K562 (cell line): ENCODE measurements at regions not wholly inside any gene's neighbourhood (a gene's known extent, or its start where the extent isn't known, plus 50 kb on each side); places are given as distances from the start of the nearest gene placed in this dataset.

Experiments
- ATAC-seq: fragments of 200-7000 bp; cut with Tn5 transposase; 3 replicates; pipeline ENCODE4 v1.9.1; 2020; ENCODE audit warnings: moderate library complexity
- BruUV-seq: library from RNA; stranded (reverse); fragments of 400-500 nt; replicated peaks from 2 replicates; lab custom pipeline; 2021; lab: Mats Ljungman, UMichigan
- CTCF ChIA-PET: fragments of 300-600 bp; formaldehyde crosslinking; extraction: SDS; loops from one replicate; lab custom pipeline; 2021; ENCODE audit warnings: low intra/inter-chr PET ratio; lab: Yijun Ruan, JAX
- POLR2A ChIA-PET: fragments of 300-600, 350-650 bp; sonication (Branson Sonifier 250); formaldehyde crosslinking; extraction: SDS; loops from one replicate; lab custom pipeline; 2021; ENCODE audit warnings: antibody characterized with exemption, inconsistent platforms; lab: Yijun Ruan, JAX
- DNase-seq, 4 experiments: peaks; one replicate each; pipeline versions ENCODE4 v3.0.0 to v3.0.0-alpha.2; 2011 to 2018; ENCODE audit warnings: low spot score in 3 of 4, mixed read lengths in 3 of 4; ENCODE audit errors: extremely low read depth in 1 of 4
- FAIRE-seq: peaks from 2 replicates; lab custom pipeline; 2011; peaks lifted over from hg19 to GRCh38; lab: Jason Lieb, UNC
- H2AFZ ChIP-seq: 2 replicates; pipeline ENCODE4 v1.6.0; 2011; ENCODE audit warnings: low read depth, low read length, control low read depth, inconsistent platforms
- H3K27ac ChIP-seq: fragments of 200-600 bp; 3 replicates; pipeline ENCODE4 v1.8.0; 2011; ENCODE audit warnings: low read depth, mild to moderate bottlenecking, control low read depth, inconsistent platforms, low read length, moderate library complexity, mixed read lengths; ENCODE audit errors: extremely low read depth
- H3K27me3 ChIP-seq, 2 experiments: fragments of 300-600 bp in 1 of 2; 2 replicates in 1 of 2; 3 replicates in 1 of 2; pipeline versions ENCODE4 v1.6.0 to v1.8.0; 2011; ENCODE audit warnings: inconsistent platforms in 2 of 2, low read length in 2 of 2, mild to moderate bottlenecking in 1 of 2, mixed read lengths in 1 of 2, moderate library complexity in 1 of 2; ENCODE audit not compliant: control insufficient read depth in 2 of 2, insufficient read depth in 2 of 2
- H3K36me3 ChIP-seq: fragments of 300-600 bp; 3 replicates; pipeline ENCODE4 v1.8.0; 2011; ENCODE audit warnings: mild to moderate bottlenecking, low read length, inconsistent platforms; ENCODE audit not compliant: control insufficient read depth, insufficient read depth
- H3K4me1 ChIP-seq, 2 experiments: fragments of 200-600 bp in 1 of 2; replicated peaks in 1 of 2; 2 replicates in 1 of 2; 3 replicates in 1 of 2; pipeline versions ENCODE4 v1.5.1 to v1.8.0; 2011; ENCODE audit warnings: inconsistent platforms in 2 of 2, low read length in 2 of 2, mild to moderate bottlenecking in 1 of 2, mixed read lengths in 1 of 2, moderate library complexity in 1 of 2; ENCODE audit not compliant: control insufficient read depth in 2 of 2, insufficient read depth in 2 of 2
- H3K4me2 ChIP-seq: 2 replicates; pipeline ENCODE4 v1.6.1; 2011; ENCODE audit warnings: low read length, control low read depth, inconsistent platforms, mixed read lengths; ENCODE audit not compliant: insufficient read depth
- H3K4me3 ChIP-seq: fragments of 200-600 bp; sonication (generic), shearing (Covaris generic); 2 replicates; pipeline ENCODE4 v1.5.1; 2016; ENCODE audit warnings: control low read depth, inconsistent platforms
- H3K79me2 ChIP-seq: fragments of 200-600 bp; 3 replicates; pipeline ENCODE4 v1.8.0; 2011; ENCODE audit warnings: low read length, inconsistent platforms; ENCODE audit not compliant: control insufficient read depth, insufficient read depth
- H3K9ac ChIP-seq, 2 experiments: 2 replicates each; pipeline versions ENCODE4 v1.6.0 to v1.6.1; 2011; ENCODE audit warnings: low read depth in 2 of 2, low read length in 2 of 2, control low read depth in 1 of 2, inconsistent platforms in 1 of 2, mild to moderate bottlenecking in 1 of 2, mixed read lengths in 1 of 2; ENCODE audit not compliant: insufficient read depth in 1 of 2
- H3K9me1 ChIP-seq: one replicate; pipeline ENCODE4 v1.6.0; 2011; ENCODE audit warnings: inconsistent platforms, mild to moderate bottlenecking, low read length, moderate library complexity; ENCODE audit not compliant: control insufficient read depth, insufficient read depth
- H3K9me3 ChIP-seq: replicated peaks from 2 replicates; pipeline ENCODE4 v1.5.1; 2011; ENCODE audit warnings: low read depth, low read length, inconsistent platforms; ENCODE audit not compliant: control insufficient read depth, insufficient read depth
- H4K20me1 ChIP-seq: replicated peaks from 2 replicates; pipeline ENCODE4 v1.6.1; 2011; ENCODE audit warnings: low read length, inconsistent platforms, mixed read lengths; ENCODE audit not compliant: control insufficient read depth, insufficient read depth
- BCL6 ChIP-seq: fragments of 250-450 bp; sonication (Bioruptor Pico); IDR thresholded peaks from 2 replicates; pipeline ENCODE4 v1.4.0; 2020
- GTF2A2 ChIP-seq: IDR thresholded peaks from 2 replicates; pipeline ENCODE4 v1.6.1; 2016; ENCODE audit warnings: mild to moderate bottlenecking, missing genetic modification characterization, missing compliant biosample characterization
- GTF2F1 ChIP-seq: IDR thresholded peaks from 2 replicates; pipeline ENCODE4 v1.6.1; 2011; ENCODE audit warnings: low read depth, low read length, improper control_type of control experiment
- HMBOX1 ChIP-seq: sonication (generic); IDR thresholded peaks from 2 replicates; pipeline ENCODE4 v1.6.1; 2016
- HMG20B ChIP-seq: fragments of 250-450 bp; sonication (Bioruptor Pico); IDR thresholded peaks from 2 replicates; pipeline ENCODE4 v1.5.0; 2021; ENCODE audit warnings: mild to moderate bottlenecking
- RB1 ChIP-seq: fragments of 450-650 bp; IDR thresholded peaks from 2 replicates; pipeline ENCODE4 v1.6.1; 2017; ENCODE audit warnings: low read depth, mild to moderate bottlenecking
- RBFOX2 ChIP-seq: fragments of 200-400 bp; formaldehyde crosslinking; IDR thresholded peaks from 2 replicates; pipeline ENCODE4 v1.6.1; 2017; ENCODE audit warnings: low read depth, mild to moderate bottlenecking, low read length, moderate library complexity
- SIN3A ChIP-seq, 2 experiments: fragments of 150-350 bp in 1 of 2; IDR thresholded peaks; 2 replicates each; pipeline ENCODE4 v1.6.1; 2011 to 2016; ENCODE audit warnings: borderline replicate concordance in 2 of 2, low read depth in 2 of 2, low read length in 2 of 2, mild to moderate bottlenecking in 2 of 2, moderate library complexity in 2 of 2; ENCODE audit not compliant: control insufficient read depth in 1 of 2
- TBP ChIP-seq: optimal IDR thresholded peaks from 2 replicates; pipeline ENCODE3; 2011; ENCODE audit warnings: low read depth, low read length, improper control_type of control experiment
- ZBTB17 ChIP-seq: fragments of 450-650 bp; formaldehyde crosslinking; IDR thresholded peaks from 2 replicates; pipeline ENCODE4 v1.4.0; 2020; ENCODE audit warnings: mild to moderate bottlenecking
- ZFP91 ChIP-seq: sonication (generic); formaldehyde crosslinking; IDR thresholded peaks from 2 replicates; pipeline ENCODE4 v1.8.0; 2022; ENCODE audit warnings: mild to moderate bottlenecking, missing genetic modification reagents
- ZNF282 ChIP-seq: sonication (generic); formaldehyde crosslinking; IDR thresholded peaks from 2 replicates; pipeline ENCODE4 v1.8.1; 2023; ENCODE audit warnings: missing genetic modification reagents
- ZNF445 ChIP-seq: fragments of 250-450 bp; sonication (Bioruptor Pico); IDR thresholded peaks from 2 replicates; pipeline ENCODE4 v1.4.0; 2020; ENCODE audit warnings: low read depth, mild to moderate bottlenecking, moderate library complexity
- WGBS: fragments of 100-300 bp; shearing (Covaris generic); methylation state at CpG from one replicate; pipeline ENCODE4 v1.1.6; 2016; ENCODE audit warnings: low coverage, mixed read lengths; ENCODE audit not compliant: insufficient coverage; ENCODE audit errors: missing lambda C conversion rate; 5-methylcytosine and 5-hydroxymethylcytosine counted together
- in situ Hi-C: fragments of 300-500 bp; cut with MboI; formaldehyde crosslinking; loops from 4 replicates; pipeline ENCODE4 v1.15.0; 2018; ENCODE audit warnings: inconsistent platforms, mixed read lengths
- intact Hi-C: fragments of 100-400 bp; cut with micrococcal nuclease; formaldehyde crosslinking; loops from 2 replicates; pipeline ENCODE4 v1.14.2; 2022

GRCh38 chr1:80517062-80517461 lies 1283.7 kb upstream of the ADGRL2 start:
- Histone ChIP-seq H3K79me2 (no peaks in the 10 kb centered on the region), H3K4me1 (no peaks in the 10 kb centered on the region), H3K9me1 (no peaks in the 10 kb centered on the region), H3K36me3 (no peaks in the 10 kb centered on the region), H3K9ac (no peak overlapping the region), H3K27me3 (no peaks in the 10 kb centered on the region), H3K9me3 (0 out of 2 replicates have a peak, but pooled peaks cover 2% of the 10 kb centered on the region), H3K4me3 (no peak overlapping the region), H3K27ac (no peak overlapping the region), H3K4me2 (no peak overlapping the region), H4K20me1 (no peaks in the 10 kb centered on the region), H2AFZ (no peak overlapping the region)
- in situ Hi-C loops (no loop called here), intact Hi-C loops (no loop called here)
- POLR2A ChIA-PET = no interaction called here
- DNase-seq (no peak), FAIRE-seq (no peak), ATAC-seq (no peak)
- TF ChIP-seq ZNF282 (CRISPR knock-in tag) = no peak
- TF ChIP-seq ZFP91 (CRISPR knock-in tag) = no peak
- TF ChIP-seq GTF2F1 = no peak
- no peak for TF ChIP-seq HMG20B (CRISPR knock-in tag)
- TF ChIP-seq GTF2A2 (tag) = no peak
- TF ChIP-seq BCL6 = no peak
- no peak for TF ChIP-seq HMBOX1
- no peak for TF ChIP-seq ZNF445
- no peak for TF ChIP-seq SIN3A (IDR thresholded peaks at IDR 0.05; ENCODE audit: borderline replicate concordance in 2 of 2, control insufficient read depth in 1 of 2, low read depth in 2 of 2, low read length in 2 of 2)
- no peak for TF ChIP-seq RB1
- no peak for TF ChIP-seq ZBTB17 (CRISPR knock-in tag)
- TF ChIP-seq TBP = no peak
- no peak for TF ChIP-seq RBFOX2
- CTCF ChIA-PET = no interaction called here
- no TSS peak for BruUV-seq
- 8% methylated on average over 1 of the region's 1 CpG for WGBS
